ENCODE measurements at regions not wholly inside any gene's neighbourhood (a gene's known extent, or its start where the extent isn't known, plus 50 kb on each side); places are given as distances from the start of the nearest gene placed in this dataset.
"Not testable (repeated sequence)": the region's sequence is repeated elsewhere in the genome, so short reads cannot be mapped to it uniquely, and the experiment has no call there.

DNA sequence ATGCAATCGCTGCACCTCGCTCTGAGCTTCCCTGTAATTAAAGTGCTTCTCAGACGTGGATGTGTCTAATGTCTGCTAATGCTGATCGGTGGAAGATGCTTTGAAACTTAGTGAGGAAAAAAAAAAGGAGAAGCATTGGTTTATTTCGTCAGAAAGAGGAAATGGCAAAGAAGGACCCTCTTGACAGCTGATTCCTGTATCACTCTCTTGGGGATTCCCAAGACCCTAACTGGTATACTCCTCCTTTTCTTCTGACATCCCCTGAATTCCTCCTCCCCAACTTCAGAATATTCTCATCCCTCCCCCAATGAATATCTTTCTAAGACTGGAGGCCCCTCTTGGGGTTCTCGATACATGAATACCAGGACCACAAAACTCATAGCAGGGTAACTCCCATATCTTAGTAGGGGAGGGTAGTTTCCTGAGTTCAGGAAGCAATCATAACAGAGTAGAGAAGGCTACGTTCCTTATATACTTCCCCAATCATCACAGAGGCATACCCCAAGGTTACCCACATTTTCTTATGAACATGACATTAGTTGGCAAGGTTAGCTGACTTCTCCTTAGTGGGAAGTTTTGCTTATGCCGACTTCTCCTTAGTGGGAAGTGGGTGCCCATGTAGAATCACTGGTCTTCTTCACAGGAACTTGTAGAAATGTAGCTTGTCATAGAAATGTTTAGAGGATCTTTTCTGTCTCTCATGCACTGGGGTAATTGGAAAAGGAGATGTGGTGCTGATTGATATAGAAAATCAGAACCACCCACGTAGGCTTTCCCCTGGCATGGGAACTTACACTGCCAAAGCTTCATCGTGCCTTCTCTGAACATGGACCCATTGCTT is 63.8 kb upstream of the ATXN1 start:
- no peak for DNase-seq (ENCODE audit: low spot score)
- TF ChIP-seq, protein P1, sequence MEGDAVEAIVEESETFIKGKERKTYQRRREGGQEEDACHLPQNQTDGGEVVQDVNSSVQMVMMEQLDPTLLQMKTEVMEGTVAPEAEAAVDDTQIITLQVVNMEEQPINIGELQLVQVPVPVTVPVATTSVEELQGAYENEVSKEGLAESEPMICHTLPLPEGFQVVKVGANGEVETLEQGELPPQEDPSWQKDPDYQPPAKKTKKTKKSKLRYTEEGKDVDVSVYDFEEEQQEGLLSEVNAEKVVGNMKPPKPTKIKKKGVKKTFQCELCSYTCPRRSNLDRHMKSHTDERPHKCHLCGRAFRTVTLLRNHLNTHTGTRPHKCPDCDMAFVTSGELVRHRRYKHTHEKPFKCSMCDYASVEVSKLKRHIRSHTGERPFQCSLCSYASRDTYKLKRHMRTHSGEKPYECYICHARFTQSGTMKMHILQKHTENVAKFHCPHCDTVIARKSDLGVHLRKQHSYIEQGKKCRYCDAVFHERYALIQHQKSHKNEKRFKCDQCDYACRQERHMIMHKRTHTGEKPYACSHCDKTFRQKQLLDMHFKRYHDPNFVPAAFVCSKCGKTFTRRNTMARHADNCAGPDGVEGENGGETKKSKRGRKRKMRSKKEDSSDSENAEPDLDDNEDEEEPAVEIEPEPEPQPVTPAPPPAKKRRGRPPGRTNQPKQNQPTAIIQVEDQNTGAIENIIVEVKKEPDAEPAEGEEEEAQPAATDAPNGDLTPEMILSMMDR (IDR thresholded peaks at IDR 0.05) = no peak
- Histone ChIP-seq H3K27ac (no peak overlapping the region), H3K4me3 (no peak overlapping the region)

DNA sequence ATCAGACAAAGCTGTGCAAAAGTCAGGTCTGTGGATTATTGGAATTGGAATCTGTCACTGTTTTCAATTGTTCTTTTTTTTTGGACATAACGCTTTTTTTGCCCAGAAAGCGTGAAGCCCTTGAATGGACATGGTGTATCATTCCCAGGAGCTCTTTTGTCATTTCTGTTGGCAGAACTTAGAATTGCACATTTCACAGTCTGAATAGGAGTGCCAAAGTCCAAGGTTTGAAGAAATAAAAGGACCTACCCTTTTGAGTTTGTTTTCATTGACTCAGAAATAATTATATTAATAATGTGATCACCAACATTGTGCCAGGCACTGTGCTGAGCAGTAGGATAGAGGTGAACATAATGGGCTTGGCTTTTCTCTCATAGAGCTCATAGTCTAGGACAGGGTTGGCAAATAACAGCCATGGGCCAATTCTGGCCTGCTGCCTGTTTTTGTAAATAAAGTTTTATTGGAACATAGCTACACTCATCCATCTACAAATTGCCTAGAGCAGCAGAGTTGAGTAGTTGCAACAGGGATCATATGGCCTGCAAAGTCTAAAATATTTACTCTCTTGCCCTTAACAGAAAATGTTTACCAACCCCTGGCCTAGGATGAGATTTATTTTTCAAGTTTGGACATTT is 62.6 kb upstream of the ATXN1 start:
- TF ChIP-seq, protein P1 (IDR thresholded peaks at IDR 0.05) = no peak
- DNase-seq (ENCODE audit: low spot score) = no peak
- Histone ChIP-seq H3K27ac (no peak overlapping the region), H3K4me3 (no peak overlapping the region)

DNA sequence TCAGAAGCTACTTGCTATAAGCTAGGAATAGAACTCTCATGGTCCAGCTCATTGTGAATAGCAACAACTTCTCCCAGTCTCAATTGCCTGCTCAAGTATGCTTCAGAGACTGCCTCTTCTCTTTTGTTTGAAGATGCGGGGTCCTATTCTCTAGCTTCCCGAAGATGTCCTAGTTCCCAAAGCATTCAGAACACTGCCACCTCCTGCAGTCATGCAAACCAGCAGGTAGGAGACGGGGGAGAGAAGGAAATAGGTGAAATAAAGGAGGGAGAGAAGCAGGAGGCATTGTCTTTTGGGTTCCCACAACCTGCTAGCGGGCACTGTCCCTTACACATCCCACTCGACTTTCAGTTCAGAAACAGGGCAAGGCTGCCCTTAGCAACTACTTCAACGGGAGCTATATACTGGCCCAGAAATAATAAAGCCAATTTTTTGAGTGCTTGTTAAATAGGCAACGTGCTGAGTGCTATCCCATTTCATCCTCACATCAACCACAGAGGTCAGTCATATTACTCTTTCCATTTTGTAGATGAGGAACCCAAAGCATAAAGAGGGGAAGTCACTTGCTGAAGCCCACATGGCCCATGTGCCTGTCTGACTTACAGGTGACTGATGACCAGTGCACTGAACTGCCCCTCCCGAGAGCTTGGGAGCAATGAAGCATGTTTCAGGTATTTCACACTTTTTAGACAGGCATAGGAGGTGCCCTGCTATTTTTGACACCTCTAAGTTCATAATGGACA is 61.9 kb upstream of the ATXN1 start:
- H3K27ac ChIP-seq = no peak overlapping the region
- H3K4me3 ChIP-seq = no peak overlapping the region
- no peak for DNase-seq (ENCODE audit: low spot score)
- TF ChIP-seq, protein P1 (IDR thresholded peaks at IDR 0.05) = no peak

DNA sequence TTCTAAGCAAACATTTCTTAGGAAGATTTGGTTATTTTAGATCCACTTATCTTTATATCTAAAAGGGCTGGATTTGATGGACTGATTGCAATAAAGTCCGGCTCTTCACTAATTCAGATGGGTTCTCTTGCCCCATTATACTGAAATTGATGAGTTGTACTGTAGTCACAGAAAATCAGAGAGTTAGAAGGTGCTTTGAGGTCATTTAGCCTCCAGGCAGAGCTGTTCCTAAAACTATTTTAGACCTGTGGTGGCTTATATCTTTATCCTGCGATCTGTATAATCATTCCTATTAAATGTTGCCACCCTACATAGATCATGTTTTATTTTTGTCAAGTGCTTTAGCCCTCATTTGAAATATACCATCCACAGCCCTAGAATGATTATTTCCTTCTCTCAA is 61.3 kb upstream of the ATXN1 start:
- TF ChIP-seq, protein P1 (IDR thresholded peaks at IDR 0.05) = no peak
- no peak for DNase-seq (ENCODE audit: low spot score)
- no peak overlapping the region for H3K4me3 ChIP-seq
- no peak overlapping the region for H3K27ac ChIP-seq

DNA sequence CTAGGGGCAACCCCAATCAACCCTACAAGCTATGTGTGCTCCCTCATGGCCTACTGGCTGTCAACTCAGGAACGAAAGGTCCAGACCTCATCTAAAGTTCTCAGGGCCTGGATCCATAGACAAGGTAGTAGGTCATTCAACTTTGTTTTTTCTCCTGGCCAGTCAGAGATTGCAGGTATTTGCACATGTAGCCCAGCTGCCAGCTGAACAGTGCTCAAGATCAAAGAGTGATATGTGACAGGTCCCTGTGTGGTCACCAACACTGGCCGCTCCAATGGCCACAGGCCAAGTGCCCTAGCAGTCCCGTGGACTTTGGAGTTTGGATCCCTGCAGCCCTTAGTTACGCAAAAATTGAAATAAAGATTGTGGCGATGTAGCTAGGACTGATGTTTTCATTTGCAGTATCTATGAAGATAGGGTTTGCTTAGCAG is 60.6 kb upstream of the ATXN1 start:
- no peak overlapping the region for H3K4me3 ChIP-seq
- no peak for DNase-seq (ENCODE audit: low spot score)
- no peak overlapping the region for H3K27ac ChIP-seq
- TF ChIP-seq, protein P1 (IDR thresholded peaks at IDR 0.05) = no peak

DNA sequence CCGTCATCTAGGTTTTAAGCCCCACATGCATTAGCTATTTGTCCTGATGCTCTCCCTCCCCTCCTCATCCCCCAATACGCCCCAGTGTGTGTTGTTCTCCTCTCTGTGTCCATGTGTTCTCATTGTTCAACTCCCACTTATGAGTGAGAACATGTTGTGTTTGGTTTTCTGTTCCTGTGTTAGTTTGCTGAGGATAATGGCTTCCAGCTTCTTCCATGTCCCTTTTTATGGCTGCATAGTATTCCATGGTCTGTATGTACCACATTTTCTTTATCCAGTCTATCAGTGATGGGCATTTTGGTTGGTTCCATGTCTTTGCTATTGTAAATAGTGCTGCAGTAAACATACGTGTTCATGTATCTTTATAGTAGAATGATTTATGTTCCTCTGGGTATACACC is 59.0 kb upstream of the ATXN1 start:
- not testable (repeated sequence) for H3K27ac ChIP-seq; H3K4me3 ChIP-seq; DNase-seq (ENCODE audit: low spot score)

DNA sequence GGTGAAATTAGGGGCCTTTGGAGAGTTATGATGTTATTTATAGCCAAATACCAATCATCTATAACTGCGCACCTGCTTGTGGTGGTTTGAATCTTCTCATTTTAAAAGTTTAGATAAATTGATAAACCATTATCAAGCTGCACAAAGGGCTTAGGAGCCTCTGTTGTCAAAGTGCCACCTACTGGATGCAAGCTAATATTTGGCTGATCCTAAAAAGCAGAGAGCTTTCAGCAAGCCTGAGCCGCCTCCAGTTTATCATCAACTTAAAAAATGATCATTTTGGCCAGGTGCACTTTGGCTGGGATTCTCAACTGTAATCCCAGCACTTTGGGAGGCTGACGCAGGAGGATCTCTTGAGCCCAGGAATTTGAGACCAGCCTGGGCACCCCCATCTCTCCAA is 58.5 kb upstream of the ATXN1 start:
- Histone ChIP-seq H3K27ac (no peak overlapping the region), H3K4me3 (no peak overlapping the region)
- no peak for DNase-seq (ENCODE audit: low spot score)
- TF ChIP-seq, protein P1 (IDR thresholded peaks at IDR 0.05) = no peak
